ENCODE measurements at regions not wholly inside any gene's neighbourhood (a gene's known extent, or its start where the extent isn't known, plus 50 kb on each side); places are given as distances from the start of the nearest gene placed in this dataset.

DNA sequence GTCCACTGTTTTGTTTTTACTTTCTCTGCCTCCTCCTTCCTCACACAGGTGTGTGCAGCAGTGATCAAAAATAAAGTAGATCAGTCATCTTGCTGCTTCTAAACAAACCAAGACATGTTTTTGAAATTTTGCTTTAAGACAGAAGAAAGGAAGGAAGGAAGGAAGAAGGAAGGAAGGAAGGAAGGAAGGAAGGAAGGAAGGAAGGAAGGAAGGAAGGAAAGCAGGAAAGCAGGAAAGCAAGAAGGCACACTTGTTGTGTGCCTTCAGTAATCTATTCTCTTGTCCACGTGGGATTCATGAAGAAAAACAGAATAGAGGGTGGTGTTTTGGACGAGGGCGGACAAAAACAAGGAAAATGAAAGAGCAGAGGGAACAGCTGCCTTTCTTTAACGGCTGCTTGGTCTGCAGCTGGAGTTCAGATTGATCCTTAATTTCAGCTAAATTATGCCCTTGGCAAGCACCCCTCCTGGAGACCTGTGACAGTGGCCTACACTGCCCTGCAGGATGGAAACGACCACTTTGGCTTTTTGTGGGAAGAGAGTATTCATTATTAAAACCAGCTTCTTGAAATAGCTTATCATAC, 188.5 kb upstream of the IRX3 start:
- no peak for DNase-seq (ENCODE audit: low read depth)

DNA sequence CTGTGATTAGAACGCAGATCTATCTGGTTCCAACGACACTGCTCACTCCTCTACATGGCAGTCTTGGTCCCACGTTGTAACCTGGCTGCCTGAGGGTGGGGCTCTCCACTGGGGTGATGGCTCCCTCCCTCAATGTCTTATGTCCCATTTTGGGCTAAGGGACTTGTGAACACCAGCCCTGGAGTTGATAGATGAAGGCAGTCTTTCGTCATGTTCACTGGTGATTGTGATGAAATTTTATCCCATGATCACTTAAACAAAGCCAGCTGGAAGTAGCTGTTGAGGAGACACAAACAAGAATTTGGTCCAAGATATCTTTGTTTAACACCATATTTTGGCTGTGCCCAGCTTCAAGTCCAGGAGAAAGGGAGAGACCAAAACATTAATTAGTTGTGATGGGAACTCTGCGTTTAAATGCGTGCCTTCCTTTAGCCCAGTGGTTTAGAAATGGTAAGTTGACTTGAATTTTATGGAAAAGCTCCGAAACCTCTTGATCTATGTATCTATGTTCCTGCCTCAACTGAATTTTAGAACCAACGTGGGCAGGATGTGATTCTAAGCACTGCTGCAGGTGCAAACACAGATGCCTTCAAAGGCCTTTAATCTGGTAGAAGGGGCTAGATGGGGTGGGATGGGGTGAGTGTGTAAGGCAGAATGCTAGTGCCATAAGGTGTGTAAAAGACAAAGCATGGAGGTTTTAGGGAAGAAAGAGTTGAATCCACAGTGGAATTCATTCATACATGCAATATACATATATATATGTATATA, 186.8 kb upstream of the IRX3 start:
- peak; percentile 29 for DNase-seq (ENCODE audit: low read depth)

DNA sequence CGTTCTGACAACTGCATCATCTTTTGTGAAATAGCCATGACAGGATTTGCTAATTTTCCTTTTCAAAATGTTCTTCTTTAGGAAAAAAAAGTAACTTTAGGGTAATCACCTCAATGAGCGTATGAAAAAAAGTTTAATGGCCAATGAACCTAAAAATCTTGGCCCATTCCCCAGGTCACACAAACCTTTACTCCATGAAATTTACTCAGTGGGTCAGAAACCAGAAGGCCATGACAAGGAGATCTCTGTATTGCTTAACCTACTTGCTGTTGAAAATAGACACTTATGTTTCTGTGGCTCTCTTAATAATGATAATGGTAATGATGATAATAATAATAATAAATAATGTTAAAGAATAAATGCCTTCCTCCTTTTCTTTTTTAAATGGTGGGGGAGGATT, 180.8 kb upstream of the IRX3 start:
- no peak for DNase-seq (ENCODE audit: low read depth)

DNA sequence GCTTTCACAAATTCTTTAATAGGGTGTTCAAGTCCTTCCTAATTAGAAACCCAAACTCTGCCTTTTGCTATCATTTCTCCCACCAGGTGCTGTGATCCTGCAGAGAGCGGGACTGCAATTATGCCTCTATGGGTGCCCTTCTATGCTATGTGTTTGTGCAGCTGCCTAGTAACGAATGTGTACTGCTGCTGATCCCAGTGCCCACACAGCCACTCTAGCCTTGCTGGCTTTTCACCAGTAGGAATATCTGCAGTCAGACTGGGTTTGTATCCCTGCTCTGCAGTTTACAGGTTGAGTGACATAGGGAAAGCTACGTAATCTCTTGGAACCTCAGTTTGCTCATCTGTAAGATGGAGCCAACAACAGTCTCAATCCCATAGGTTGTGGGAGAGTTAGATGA, 179.6 kb upstream of the IRX3 start:
- no peak for DNase-seq (ENCODE audit: low read depth)

DNA sequence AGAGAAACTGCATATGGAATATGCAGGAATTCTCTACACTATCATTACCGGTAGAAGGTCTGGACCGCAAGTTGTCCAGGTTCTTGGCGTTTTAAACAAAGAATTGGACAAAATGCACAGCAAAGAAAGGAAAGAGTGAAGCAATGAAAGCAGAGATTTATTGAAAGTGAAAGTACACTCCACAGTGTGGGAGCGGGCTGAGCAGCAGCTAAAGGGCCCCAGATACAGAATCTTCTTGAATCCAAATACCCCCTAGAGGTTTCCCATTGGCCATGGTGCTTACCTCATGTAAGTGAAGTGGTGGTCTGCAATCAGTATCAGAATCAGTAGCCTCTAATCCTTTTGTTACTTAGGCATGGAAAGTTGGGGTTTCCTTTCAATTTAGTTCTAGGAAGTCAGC, 178.5 kb upstream of the IRX3 start:
- no peak for DNase-seq (ENCODE audit: low read depth)

DNA sequence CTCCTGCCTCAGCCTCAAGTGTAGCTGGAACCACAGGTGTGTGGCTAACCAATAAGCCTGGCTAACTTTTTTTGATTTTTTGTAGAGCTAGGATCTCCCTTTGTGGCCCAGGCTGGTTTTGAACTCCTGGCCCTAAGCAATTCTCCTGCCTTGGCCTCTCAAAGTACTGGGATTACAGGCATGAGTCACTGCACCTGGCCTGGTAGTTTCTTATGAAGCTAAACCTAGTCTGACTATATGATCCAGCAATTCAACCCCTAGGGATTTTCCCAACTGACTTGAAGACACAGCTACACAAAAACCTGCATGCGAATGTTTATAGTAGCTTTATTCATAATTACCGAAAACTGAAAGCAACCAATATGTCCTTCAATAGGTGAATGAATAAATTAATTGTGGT, 176.2 kb upstream of the IRX3 start:
- no peak for DNase-seq (ENCODE audit: low read depth)

DNA sequence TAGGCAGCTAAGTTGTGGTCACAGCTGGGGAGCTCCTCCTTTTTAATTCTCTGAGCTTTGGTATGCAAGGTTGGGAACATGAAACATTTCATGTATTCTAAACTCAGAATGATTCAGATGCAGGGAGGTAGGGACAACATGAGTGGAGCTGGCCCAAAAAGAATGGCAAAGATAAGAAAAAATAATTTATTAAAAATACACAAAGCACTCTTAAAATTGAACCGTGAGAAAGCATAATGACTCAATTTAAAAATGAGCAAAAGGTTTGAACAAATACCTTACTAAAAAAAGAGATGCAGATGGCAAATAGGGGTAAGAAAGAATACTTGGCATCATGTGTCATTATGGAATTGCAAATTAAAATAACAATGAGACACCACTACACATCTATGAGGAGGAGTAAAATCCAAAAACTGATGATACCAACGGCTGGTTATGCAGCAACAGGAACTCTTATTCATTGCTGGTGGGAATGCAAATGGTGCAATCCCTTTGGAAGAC, 175.6 kb upstream of the IRX3 start:
- no peak for DNase-seq (ENCODE audit: low read depth)

DNA sequence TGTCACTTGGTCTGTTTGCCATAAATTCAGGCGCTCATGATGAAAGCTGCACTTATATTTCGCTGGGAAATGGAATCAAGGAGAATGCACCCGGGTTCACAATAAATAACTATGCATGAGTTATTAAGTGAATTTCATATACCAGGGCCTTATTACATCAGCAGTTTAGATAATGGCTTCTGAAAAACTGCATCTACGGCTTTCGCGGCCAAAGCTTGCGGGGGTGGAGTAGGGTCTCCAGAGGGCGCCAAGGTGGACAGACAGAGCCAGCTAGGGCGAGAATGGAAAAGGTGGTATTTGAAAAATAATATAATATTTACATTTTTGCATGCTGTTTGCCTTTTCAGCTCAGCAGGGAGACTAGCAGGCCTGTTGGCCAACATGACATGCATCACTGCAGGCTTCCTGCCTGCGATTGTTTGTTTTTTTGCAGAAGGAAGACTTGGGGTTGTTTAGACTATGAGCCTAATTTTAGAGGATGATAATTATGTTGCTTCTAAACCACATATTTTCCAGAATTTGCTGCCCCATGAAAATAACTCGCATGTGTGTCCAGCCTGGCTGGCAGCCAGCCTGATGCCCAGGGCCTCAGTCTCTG, 173.8 kb upstream of the IRX3 start:
- DNase-seq (ENCODE audit: low read depth) = peak; percentile 65

DNA sequence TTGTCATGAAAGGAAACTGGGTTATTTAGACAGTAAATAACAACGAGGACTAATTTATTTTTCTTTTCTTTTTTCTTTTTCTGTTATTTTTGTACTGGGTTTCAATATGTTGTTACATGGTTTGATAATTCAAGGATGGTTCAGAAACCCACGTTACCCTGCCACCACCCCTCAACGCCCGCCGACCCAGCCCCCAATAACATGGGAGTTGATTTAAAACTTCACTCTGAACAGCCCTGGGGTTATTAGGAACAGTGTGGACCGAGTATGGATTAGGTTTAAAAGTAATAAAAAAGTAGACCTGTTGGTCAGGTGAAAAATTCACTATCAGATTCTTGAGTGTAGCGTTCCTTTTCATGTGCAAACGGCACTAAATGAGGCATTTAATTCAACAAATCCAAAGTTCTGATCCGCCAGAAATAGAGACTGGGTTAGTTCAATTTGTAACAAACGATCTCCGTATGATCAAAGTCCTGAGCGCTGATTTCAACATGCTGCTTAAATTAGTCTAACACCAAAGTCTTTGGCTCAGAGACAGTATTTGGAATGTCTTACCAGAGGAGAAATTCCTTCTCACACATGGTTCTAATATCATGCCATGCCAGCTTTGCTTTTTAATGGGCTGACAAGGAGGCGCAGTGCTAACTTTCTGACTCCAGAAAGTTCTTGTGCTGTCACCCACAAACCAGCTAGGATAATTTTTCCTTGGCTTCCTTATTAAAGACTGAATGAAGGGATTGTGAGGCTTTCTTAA, 173.1 kb upstream of the IRX3 start:
- peak; percentile 87 for DNase-seq (ENCODE audit: low read depth)

DNA sequence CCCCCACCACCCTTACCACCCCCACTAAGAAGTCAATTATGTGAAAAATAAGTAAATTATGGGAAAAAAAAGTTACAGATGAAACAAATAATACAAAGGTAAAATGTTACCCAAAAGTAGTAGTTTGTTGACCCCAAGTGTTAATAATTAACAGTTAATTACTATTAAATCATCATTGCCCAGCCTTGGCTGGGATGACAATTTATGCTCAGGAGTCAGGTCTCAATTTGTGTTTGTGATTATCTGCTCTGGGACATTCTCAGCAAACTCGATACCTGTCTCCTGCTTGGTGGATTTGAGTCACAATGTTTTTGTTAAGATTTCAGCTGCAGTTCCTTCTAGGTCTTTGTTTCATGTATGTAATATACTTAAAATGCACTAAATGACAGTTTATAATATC, 172.3 kb upstream of the IRX3 start:
- no peak for DNase-seq (ENCODE audit: low read depth)

DNA sequence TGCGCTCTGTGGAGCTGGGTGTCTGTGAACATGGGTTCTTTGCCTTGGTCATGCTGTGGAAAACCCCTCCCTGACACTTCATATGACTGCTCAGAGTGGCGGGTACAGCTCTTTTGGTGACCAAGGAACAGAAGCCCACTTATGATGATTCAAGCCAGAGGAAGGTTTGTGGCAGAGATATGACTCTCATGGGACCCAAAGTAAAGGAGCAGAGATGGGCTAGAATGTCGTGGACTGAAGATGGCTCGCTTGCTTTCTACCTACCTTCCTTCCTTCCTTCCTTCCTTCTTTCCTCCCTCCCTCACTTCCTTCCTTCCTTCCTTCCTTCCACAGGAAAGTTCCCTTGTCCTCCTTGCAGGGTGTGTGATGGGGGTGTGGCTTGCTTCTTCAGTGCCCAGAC, 169.7 kb upstream of the IRX3 start:
- DNase-seq (ENCODE audit: low read depth) = no peak

DNA sequence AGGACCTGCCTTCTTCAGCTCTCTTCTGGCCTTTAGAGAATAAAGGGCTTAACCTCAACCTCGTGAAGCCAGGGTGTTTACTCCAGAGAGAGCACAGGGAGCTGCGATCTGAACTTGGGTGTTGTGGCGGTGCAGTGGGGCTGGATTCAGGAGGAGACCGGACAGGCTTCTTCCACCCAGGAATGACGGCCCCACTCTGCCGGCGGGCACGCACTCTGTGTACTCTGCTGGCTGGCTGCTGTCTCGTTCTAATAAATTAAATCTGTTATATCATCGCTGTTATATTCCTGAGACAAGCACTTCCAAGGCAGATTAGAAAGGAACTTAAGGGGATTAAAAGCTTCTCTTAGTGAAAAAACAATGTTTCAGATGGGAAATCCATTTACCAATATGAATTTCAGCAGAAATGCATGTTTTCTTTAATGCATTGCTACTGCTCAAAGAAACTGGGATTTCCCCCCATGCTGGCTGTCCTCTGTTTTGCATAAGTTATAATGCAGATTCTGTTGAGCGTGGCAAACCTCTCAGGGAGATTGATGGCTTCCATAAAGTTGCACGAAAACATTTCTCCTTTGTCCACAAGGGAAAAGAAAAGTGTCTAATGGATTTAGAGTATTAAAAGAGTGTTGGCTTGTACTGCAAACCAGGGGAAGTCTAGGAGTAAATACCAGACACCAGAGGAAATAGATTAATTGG, 168.6 kb upstream of the IRX3 start:
- no peak for DNase-seq (ENCODE audit: low read depth)

DNA sequence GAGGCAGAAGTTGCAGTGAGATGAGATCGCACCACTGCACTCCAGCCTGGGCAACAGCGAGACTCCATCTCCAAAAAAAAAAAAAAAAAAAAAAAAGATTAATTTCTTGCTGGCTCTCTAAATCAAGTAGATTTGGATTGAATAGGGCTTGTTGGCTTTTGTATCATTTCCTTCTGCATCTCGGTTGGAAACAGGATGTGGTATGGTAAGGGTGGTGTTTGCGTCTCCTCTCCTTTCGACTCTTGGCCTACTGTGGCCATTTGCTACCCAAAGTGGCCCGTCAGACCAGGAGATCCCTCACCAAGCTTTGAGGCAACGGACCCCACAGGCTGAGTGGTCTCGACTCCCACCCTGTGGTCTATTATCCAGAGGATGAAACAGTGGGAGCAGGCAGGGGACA, 168.0 kb upstream of the IRX3 start:
- DNase-seq (ENCODE audit: low read depth) = no peak

DNA sequence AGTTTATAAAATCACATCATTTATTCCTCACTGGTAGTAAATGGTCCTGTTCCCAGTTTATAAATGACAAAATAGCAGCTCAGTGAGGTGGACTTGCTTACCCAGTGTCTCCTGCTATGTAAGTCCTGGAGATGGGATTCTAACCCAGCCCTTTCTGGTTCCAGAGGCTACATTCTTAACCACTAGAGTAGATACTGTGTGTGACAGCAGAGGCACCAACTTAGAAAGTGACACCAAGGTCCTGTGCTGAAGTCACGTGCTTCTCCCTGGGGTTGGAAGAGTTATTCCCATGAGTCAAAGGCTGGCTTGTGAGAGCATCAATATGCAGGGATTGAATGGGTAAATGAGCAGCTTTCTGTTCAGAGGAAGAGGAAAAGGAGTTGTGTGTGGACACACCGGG, 167.3 kb upstream of the IRX3 start:
- no peak for DNase-seq (ENCODE audit: low read depth)

DNA sequence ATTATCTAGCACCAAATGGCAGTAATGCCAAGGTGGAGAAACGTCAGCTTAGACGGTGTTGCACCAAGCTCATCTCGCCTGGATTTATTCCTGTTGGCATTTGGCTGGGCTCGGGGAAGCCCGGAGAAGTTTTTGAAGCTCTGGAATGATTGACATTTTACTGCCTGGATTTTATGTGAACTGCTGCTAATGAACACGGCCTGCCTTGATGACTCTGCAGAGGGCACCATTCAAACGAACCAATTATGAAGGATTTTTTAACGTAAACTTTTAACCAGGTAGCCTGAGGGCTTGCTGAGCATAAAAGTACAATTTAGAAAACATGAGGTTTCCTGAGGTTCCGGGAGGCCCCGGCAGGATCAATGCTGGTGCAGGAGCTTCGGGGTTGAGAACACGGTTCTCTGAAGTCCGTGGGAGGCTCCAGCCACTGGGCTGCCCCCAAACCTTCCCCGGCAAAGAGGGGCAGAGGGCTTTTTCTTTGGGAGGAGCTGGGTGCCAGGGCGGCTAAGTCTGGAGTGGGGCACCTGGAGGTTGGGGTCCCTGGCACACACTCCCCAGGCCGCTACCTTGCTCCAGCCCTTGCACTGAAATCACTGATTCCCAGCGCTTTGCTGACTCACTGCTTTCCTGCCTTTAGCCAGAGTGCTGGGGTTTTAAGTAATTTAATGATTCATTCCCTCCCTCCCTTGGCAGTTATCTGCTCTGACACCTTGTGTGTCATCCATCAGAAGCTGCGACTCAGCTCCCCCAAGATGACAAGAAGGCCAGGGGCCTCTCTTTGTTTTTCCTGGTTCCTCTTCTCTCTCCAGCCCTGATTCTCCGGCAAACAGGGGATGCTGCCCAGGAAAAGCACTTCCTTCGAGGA, 161.2 kb upstream of the IRX3 start:
- DNase-seq (ENCODE audit: low read depth) = peak; percentile 58

DNA sequence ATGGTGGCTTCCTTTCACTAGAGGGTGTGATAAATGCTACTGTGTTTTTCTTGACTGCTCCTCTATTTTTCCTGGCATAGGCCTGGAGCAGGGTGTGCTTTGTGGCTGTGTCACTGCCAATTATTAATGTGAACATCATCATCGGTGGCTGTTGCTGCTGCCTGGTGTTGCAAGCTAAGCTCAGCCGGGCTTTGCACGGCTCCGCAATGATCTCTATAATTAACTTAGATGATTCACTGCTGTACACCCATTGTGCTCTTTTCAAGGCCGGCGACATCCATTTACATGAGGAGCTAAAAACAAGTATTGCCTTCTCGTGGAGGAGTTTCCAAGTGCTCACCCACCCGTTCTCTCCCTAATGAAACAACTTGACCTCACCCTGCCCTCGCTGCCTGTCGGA, 160.1 kb upstream of the IRX3 start:
- DNase-seq (ENCODE audit: low read depth) = peak; percentile 85

DNA sequence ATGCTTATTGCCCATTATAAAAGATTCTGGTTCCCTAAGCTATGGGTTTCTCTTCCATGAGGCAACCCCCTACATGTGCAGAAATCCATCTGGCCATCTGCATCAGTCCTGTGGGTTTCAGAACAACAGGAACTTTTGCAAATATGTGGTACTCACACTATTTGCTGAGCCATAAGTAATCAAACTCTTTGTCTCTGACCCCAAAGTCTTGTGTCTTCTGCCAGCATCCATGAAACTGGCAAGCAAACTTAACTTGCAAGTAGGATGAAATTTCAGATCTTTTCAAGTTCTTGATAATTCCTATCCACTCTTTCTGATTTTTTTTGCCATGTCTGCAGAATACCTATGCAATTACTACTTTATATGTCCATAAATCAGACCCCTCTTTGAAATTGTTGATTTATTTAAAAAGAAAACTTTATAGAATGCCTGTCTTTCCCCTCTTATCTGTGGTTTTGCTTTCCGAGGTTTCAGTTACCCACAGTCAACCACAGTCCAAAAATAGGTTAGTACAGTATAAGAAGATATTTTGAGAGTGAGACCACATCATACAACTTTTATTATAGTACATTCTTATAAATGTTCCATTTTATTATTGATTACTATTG, 158.4 kb upstream of the IRX3 start:
- no peak for DNase-seq (ENCODE audit: low read depth)

DNA sequence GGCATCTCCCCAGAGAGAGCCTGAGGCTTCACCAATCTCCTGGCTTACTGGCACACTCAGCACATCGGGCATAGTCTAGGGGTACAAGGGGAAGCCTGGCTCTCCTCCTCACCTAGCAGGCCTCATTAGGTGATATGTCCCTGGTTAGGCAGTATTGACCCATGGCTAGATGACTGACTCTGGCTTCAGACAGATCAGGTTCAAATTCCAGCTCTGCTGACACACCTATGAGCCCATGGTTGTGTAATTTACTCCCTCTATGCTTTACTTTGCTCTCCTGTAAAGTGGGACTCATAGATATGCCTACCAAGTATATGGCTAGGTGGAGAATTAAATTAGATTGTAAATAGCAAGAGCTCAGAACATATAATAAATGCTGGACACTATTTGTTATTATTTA, 157.3 kb upstream of the IRX3 start:
- no peak for DNase-seq (ENCODE audit: low read depth)

DNA sequence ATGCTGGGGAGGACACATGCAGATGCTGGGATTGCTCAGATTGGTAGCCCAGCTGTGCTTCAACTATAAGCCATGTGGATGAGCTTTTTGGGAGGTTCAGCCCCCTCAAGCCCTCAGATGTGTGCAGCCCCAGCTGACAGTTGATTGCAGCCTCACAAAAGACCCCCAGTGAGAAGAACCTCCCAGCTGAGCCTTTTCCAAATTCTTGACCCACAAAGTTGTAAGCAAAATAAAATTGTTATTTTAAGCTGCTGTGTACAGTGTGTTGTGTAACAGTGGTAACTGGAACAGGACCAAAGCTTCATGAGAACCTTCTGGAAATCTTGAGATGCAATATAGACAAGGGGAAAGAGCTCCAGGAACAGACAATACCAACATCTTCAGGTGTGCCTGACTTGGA, 156.8 kb upstream of the IRX3 start:
- no peak for DNase-seq (ENCODE audit: low read depth)

DNA sequence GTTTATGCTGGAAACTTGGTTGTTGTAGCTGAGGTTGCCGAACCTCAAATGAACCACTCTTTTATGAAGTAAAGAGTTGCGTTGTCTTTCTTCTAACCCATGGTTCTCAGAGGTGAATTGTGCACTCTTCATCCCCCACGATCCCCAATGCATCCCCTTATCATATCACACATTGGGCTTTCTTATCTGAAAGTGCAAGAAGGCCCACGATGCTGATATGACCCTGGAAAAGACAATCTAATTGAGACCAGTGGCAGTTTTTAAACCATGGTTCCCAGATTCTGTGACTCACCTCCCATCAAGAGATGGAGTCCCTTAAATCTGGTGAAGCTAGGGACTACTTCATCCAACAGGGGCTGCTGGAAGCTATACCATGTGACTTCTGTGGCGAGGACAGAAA, 156.3 kb upstream of the IRX3 start:
- DNase-seq (ENCODE audit: low read depth) = no peak

DNA sequence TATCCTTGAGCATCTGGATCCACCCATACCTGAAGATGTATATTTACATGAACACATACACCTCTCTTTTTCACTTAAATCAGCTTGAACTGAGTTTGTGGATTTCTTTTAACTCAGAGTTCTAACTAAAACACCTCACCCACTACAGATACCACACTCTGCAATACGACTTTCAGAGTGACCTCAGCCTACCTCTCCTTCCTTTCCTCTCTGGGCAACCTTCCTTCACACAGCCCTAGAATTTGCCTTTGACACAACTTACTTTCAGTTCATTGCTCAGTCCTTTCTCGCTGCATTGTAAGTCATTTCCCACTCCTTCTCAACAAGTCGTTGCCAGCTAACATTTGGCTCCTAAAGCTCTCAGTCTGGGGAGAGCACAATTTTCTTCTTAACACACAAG, 151.9 kb upstream of the IRX3 start:
- no peak for DNase-seq (ENCODE audit: low read depth)
